Loucy (cell line): ENCODE measurements at regions not wholly inside any gene's neighbourhood (a gene's known extent, or its start where the extent isn't known, plus 50 kb on each side); places are given as distances from the start of the nearest gene placed in this dataset.

Source experiments
- CTCF ChIP-seq: fragments of 200-600 bp; sonication (generic); conservative IDR thresholded peaks from 2 replicates; pipeline ENCODE4 v1.5.1; 2014; ENCODE audit warnings: mild to moderate bottlenecking, antibody characterized with exemption, low read length
- EZH2phosphoT487 ChIP-seq: fragments of 200-600 bp; IDR thresholded peaks from 2 replicates; pipeline ENCODE4 v1.6.1; 2018; ENCODE audit warnings: antibody characterized with exemption, mild to moderate bottlenecking, moderate library complexity, borderline replicate concordance

GRCh38 chr4:44978020-44978419, 251.7 kb upstream of the GNPDA2 start:
- TF ChIP-seq CTCF (no peak), EZH2phosphoT487 (no peak)
